ENCODE measurements at regions not wholly inside any gene's neighbourhood (a gene's known extent, or its start where the extent isn't known, plus 50 kb on each side); places are given as distances from the start of the nearest gene placed in this dataset.

GRCh38 chr10:33536508-33536907 is 202.0 kb upstream of the NRP1 start:
- no peak overlapping the region for H3K27ac ChIP-seq (ENCODE audit: low read depth, low read length)
- H3K79me2 ChIP-seq (ENCODE audit: insufficient read depth, low read length), result no peaks in the 10 kb centered on the region
- H4K20me1 ChIP-seq (ENCODE audit: insufficient read depth, low read length), result no peaks in the 10 kb centered on the region
- no peaks in the 10 kb centered on the region for H3K9me3 ChIP-seq (ENCODE audit: low read depth, low read length)
- no peak for TF ChIP-seq CTCF (IDR thresholded peaks at IDR 0.05; ENCODE audit: extremely low read depth, low read depth, low read length)
- H3K27me3 ChIP-seq (ENCODE audit: insufficient read depth, low read length), result no peaks in the 10 kb centered on the region
- no peaks in the 10 kb centered on the region for H3K36me3 ChIP-seq (ENCODE audit: insufficient read depth, low read length)
- H3K4me2 ChIP-seq (ENCODE audit: insufficient read depth, low read length), result peak overlapping the region; percentile 0
- DNase-seq (ENCODE audit: insufficient read length, low spot score, missing footprints), result no peak
- H3K4me3 ChIP-seq (ENCODE audit: insufficient read depth, low read length), result no peak overlapping the region
- peak overlapping the region; percentile 18 for H2AFZ ChIP-seq (ENCODE audit: low read length)
- peaks cover 5% of the 10 kb centered on the region for H3K4me1 ChIP-seq (ENCODE audit: insufficient read depth, low read length)

- no peak for DNase-seq (ENCODE audit: insufficient read length, low spot score, missing footprints)
- Histone ChIP-seq H3K27ac (ENCODE audit: low read depth, low read length) (no peak overlapping the region), H3K9me3 (ENCODE audit: low read depth, low read length) (no peaks in the 10 kb centered on the region), H3K27me3 (ENCODE audit: insufficient read depth, low read length) (no peaks in the 10 kb centered on the region), H3K36me3 (ENCODE audit: insufficient read depth, low read length) (no peaks in the 10 kb centered on the region), H4K20me1 (ENCODE audit: insufficient read depth, low read length) (no peaks in the 10 kb centered on the region), H3K4me2 (ENCODE audit: insufficient read depth, low read length) (no peak overlapping the region), H3K79me2 (ENCODE audit: insufficient read depth, low read length) (no peaks in the 10 kb centered on the region), H2AFZ (ENCODE audit: low read length) (no peak overlapping the region), H3K4me1 (ENCODE audit: insufficient read depth, low read length) (peaks cover 5% of the 10 kb centered on the region), H3K4me3 (ENCODE audit: insufficient read depth, low read length) (no peak overlapping the region)
- no peak for TF ChIP-seq CTCF (IDR thresholded peaks at IDR 0.05; ENCODE audit: extremely low read depth, low read depth, low read length)
These were observed 201.4 kb upstream of the NRP1 start for GRCh38 chr10:33535866-33536265.

GRCh38 chr10:33534416-33534815 is 199.9 kb upstream of the NRP1 start:
- no peaks in the 10 kb centered on the region for H4K20me1 ChIP-seq (ENCODE audit: insufficient read depth, low read length)
- no peaks in the 10 kb centered on the region for H3K79me2 ChIP-seq (ENCODE audit: insufficient read depth, low read length)
- TF ChIP-seq CTCF (IDR thresholded peaks at IDR 0.05; ENCODE audit: extremely low read depth, low read depth, low read length), result no peak
- no peak overlapping the region for H3K4me2 ChIP-seq (ENCODE audit: insufficient read depth, low read length)
- no peak for DNase-seq (ENCODE audit: insufficient read length, low spot score, missing footprints)
- no peaks in the 10 kb centered on the region for H3K36me3 ChIP-seq (ENCODE audit: insufficient read depth, low read length)
- no peak overlapping the region for H2AFZ ChIP-seq (ENCODE audit: low read length)
- no peak overlapping the region for H3K4me3 ChIP-seq (ENCODE audit: insufficient read depth, low read length)
- H3K27me3 ChIP-seq (ENCODE audit: insufficient read depth, low read length), result no peaks in the 10 kb centered on the region
- H3K4me1 ChIP-seq (ENCODE audit: insufficient read depth, low read length), result peaks cover 5% of the 10 kb centered on the region
- no peak overlapping the region for H3K27ac ChIP-seq (ENCODE audit: low read depth, low read length)
- no peaks in the 10 kb centered on the region for H3K9me3 ChIP-seq (ENCODE audit: low read depth, low read length)

DNA sequence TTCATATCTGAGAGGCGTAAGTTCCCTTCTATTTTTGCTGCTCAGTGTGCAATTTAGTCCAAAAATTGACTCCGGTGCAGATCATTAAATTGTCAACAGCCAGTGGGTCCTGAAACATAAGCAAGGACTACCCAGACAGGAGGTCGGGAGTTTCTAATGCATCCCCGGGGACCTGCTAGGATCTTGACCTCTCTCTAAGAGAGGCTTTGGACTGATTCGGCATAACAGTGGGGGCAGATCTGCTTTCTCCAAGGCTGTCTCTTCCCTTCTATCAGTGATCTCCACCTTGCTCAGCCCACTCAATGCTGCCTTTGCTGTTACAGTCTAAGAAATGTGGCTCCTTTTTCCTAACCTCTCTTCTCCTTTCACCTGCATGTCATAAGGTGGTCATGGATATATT is 199.1 kb upstream of the NRP1 start:
- no peak for TF ChIP-seq CTCF (IDR thresholded peaks at IDR 0.05; ENCODE audit: extremely low read depth, low read depth, low read length)
- DNase-seq (ENCODE audit: insufficient read length, low spot score, missing footprints), result no peak
- Histone ChIP-seq H3K27ac (ENCODE audit: low read depth, low read length) (no peak overlapping the region), H3K27me3 (ENCODE audit: insufficient read depth, low read length) (no peaks in the 10 kb centered on the region), H3K79me2 (ENCODE audit: insufficient read depth, low read length) (no peaks in the 10 kb centered on the region), H2AFZ (ENCODE audit: low read length) (no peak overlapping the region), H3K36me3 (ENCODE audit: insufficient read depth, low read length) (no peaks in the 10 kb centered on the region), H4K20me1 (ENCODE audit: insufficient read depth, low read length) (no peaks in the 10 kb centered on the region), H3K9me3 (ENCODE audit: low read depth, low read length) (no peaks in the 10 kb centered on the region), H3K4me2 (ENCODE audit: insufficient read depth, low read length) (no peak overlapping the region), H3K4me3 (ENCODE audit: insufficient read depth, low read length) (no peak overlapping the region), H3K4me1 (ENCODE audit: insufficient read depth, low read length) (peaks cover 5% of the 10 kb centered on the region)

Measured in osteoblast (primary cell).